ENCODE measurements at regions not wholly inside any gene's neighbourhood (a gene's known extent, or its start where the extent isn't known, plus 50 kb on each side); places are given as distances from the start of the nearest gene placed in this dataset.
A peak's percentile ranks its signal among the peaks of the same experiment; 100 is the strongest.

- Mint-ChIP-seq H3K27ac (no peak overlapping the region), H3K9me3 (no peaks in the 10 kb centered on the region), H3K4me1 (ENCODE audit: unreplicated experiment) (no peaks in the 10 kb centered on the region), H3K4me3 (no peak overlapping the region), H3K36me3 (no peaks in the 10 kb centered on the region), H3K27me3 (no peaks in the 10 kb centered on the region)
- TF ChIP-seq CTCF (conservative IDR thresholded peaks at IDR 0.05): no peak
- no peak for DNase-seq (ENCODE audit: extremely low spot score, unreplicated experiment)
Observed at GRCh38 chr6:80744213-80744612, 637.7 kb downstream of the BCKDHB start.

- TF ChIP-seq CTCF (conservative IDR thresholded peaks at IDR 0.05): peak; percentile 63
- no peak for DNase-seq (ENCODE audit: extremely low spot score, unreplicated experiment)
- no peaks in the 10 kb centered on the region for H3K36me3 Mint-ChIP-seq
- no peaks in the 10 kb centered on the region for H3K9me3 Mint-ChIP-seq
- H3K4me3 Mint-ChIP-seq: no peak overlapping the region
- no peak overlapping the region for H3K27ac Mint-ChIP-seq
- H3K4me1 Mint-ChIP-seq (ENCODE audit: unreplicated experiment): no peaks in the 10 kb centered on the region
- H3K27me3 Mint-ChIP-seq: no peaks in the 10 kb centered on the region
Observed at GRCh38 chr6:80742481-80742880, 636.0 kb downstream of the BCKDHB start.

GRCh38 chr6:80733641-80734040 lies 627.2 kb downstream of the BCKDHB start:
- no peaks in the 10 kb centered on the region for H3K36me3 Mint-ChIP-seq
- H3K4me3 Mint-ChIP-seq: no peak overlapping the region
- no peaks in the 10 kb centered on the region for H3K9me3 Mint-ChIP-seq
- H3K27me3 Mint-ChIP-seq: no peaks in the 10 kb centered on the region
- no peak for TF ChIP-seq CTCF (conservative IDR thresholded peaks at IDR 0.05)
- H3K4me1 Mint-ChIP-seq (ENCODE audit: unreplicated experiment): peaks cover 4% of the 10 kb centered on the region
- DNase-seq (ENCODE audit: extremely low spot score, unreplicated experiment): no peak
- H3K27ac Mint-ChIP-seq: no peak overlapping the region

- Mint-ChIP-seq H3K27ac (no peak overlapping the region), H3K27me3 (no peaks in the 10 kb centered on the region), H3K4me3 (no peak overlapping the region), H3K4me1 (ENCODE audit: unreplicated experiment) (peaks cover 7% of the 10 kb centered on the region), H3K36me3 (no peaks in the 10 kb centered on the region), H3K9me3 (no peaks in the 10 kb centered on the region)
- DNase-seq (ENCODE audit: extremely low spot score, unreplicated experiment): no peak
- TF ChIP-seq CTCF (conservative IDR thresholded peaks at IDR 0.05): no peak
Observed at GRCh38 chr6:80728830-80729229, 622.4 kb downstream of the BCKDHB start.

GRCh38 chr6:80728101-80728750 lies 621.8 kb downstream of the BCKDHB start:
- Mint-ChIP-seq H3K4me1 (ENCODE audit: unreplicated experiment) (peaks cover 7% of the 10 kb centered on the region), H3K27ac (no peak overlapping the region), H3K9me3 (no peaks in the 10 kb centered on the region), H3K4me3 (no peak overlapping the region), H3K27me3 (no peaks in the 10 kb centered on the region), H3K36me3 (no peaks in the 10 kb centered on the region)
- TF ChIP-seq CTCF (conservative IDR thresholded peaks at IDR 0.05): no peak
- DNase-seq (ENCODE audit: extremely low spot score, unreplicated experiment): no peak
